Gastrocnemius medialis (tissue), 4 donors: ENCODE measurements at regions not wholly inside any gene's neighbourhood (a gene's known extent, or its start where the extent isn't known, plus 50 kb on each side); places are given as distances from the start of the nearest gene placed in this dataset.

Experiments
- POLR2A ChIP-seq, 2 donors: fragments of 450-650 bp; IDR thresholded peaks; one replicate each; pipeline ENCODE4 v1.6.1; 2017; ENCODE audit warnings: antibody characterized with exemption in 2 of 2, mild to moderate bottlenecking in 2 of 2, moderate library complexity in 2 of 2
- TF ChIP-seq, protein P1 (sequence below), 5 experiments: fragments of 450-650 bp in 3 of 5; fragments of 200-600 bp in 2 of 5; sonication (generic) in 2 of 5; IDR thresholded peaks in 4 of 5; conservative IDR thresholded peaks in 1 of 5; 1 replicate in 4 of 5; 2 replicates in 1 of 5; pipeline ENCODE4 v1.5.1; 2016 to 2019; ENCODE audit warnings: antibody characterized with exemption in 5 of 5, mild to moderate bottlenecking in 3 of 5, moderate library complexity in 3 of 5

GRCh38 chr17:33888455-33888854 is 366.6 kb upstream of the CCL2 start:
- TF ChIP-seq, protein P1, sequence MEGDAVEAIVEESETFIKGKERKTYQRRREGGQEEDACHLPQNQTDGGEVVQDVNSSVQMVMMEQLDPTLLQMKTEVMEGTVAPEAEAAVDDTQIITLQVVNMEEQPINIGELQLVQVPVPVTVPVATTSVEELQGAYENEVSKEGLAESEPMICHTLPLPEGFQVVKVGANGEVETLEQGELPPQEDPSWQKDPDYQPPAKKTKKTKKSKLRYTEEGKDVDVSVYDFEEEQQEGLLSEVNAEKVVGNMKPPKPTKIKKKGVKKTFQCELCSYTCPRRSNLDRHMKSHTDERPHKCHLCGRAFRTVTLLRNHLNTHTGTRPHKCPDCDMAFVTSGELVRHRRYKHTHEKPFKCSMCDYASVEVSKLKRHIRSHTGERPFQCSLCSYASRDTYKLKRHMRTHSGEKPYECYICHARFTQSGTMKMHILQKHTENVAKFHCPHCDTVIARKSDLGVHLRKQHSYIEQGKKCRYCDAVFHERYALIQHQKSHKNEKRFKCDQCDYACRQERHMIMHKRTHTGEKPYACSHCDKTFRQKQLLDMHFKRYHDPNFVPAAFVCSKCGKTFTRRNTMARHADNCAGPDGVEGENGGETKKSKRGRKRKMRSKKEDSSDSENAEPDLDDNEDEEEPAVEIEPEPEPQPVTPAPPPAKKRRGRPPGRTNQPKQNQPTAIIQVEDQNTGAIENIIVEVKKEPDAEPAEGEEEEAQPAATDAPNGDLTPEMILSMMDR (IDR thresholded peaks at IDR 0.05 in 4 of 5, conservative IDR thresholded peaks at IDR 0.05 in 1 of 5): no peak
- TF ChIP-seq POLR2A (IDR thresholded peaks at IDR 0.05): no peak
